GM13976 (cell line): ENCODE measurements at regions not wholly inside any gene's neighbourhood (a gene's known extent, or its start where the extent isn't known, plus 50 kb on each side); places are given as distances from the start of the nearest gene placed in this dataset.

Experiments
- DNase-seq: peaks from one replicate; pipeline ENCODE4 v3.0.0; 2012; ENCODE audit warnings: low spot score
- in situ Hi-C: fragments of 300-500 bp; cut with MboI; formaldehyde crosslinking; loops from one replicate; pipeline ENCODE4 v1.12.0; 2022; ENCODE audit warnings: low sequenced_read_pairs, mixed read lengths, inconsistent platforms; ENCODE audit not compliant: unreplicated experiment
- TF ChIP-seq, protein P1 (sequence below): IDR thresholded peaks from 2 replicates; pipeline ENCODE4 v1.5.1; 2012; ENCODE audit warnings: borderline replicate concordance, mild to moderate bottlenecking; ENCODE audit not compliant: insufficient read depth; ENCODE audit errors: extremely low read depth, missing control alignments, control extremely low read depth

DNA sequence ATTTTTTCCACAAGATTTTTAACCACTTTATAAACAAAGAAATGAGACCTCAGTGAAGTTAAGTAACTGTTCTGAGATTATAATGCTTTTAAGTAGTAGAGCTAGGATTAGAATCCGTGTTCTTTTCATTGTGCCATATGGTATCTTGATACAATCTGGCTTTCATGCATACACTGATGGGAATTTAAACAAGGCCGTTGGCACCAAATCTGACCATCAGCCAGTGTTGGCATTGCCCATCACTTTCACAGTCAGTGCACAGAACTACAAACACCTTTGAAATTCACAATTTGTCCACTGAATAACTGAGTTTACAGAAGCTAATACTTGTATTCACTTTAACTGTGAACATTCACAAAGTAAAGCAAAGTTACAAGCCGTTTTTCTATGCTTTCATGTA, 1228.0 kb downstream of the TBC1D22A start:
- in situ Hi-C loops, result no loop called here
- TF ChIP-seq, protein P1, sequence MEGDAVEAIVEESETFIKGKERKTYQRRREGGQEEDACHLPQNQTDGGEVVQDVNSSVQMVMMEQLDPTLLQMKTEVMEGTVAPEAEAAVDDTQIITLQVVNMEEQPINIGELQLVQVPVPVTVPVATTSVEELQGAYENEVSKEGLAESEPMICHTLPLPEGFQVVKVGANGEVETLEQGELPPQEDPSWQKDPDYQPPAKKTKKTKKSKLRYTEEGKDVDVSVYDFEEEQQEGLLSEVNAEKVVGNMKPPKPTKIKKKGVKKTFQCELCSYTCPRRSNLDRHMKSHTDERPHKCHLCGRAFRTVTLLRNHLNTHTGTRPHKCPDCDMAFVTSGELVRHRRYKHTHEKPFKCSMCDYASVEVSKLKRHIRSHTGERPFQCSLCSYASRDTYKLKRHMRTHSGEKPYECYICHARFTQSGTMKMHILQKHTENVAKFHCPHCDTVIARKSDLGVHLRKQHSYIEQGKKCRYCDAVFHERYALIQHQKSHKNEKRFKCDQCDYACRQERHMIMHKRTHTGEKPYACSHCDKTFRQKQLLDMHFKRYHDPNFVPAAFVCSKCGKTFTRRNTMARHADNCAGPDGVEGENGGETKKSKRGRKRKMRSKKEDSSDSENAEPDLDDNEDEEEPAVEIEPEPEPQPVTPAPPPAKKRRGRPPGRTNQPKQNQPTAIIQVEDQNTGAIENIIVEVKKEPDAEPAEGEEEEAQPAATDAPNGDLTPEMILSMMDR, result no peak
- DNase-seq, result no peak

DNA sequence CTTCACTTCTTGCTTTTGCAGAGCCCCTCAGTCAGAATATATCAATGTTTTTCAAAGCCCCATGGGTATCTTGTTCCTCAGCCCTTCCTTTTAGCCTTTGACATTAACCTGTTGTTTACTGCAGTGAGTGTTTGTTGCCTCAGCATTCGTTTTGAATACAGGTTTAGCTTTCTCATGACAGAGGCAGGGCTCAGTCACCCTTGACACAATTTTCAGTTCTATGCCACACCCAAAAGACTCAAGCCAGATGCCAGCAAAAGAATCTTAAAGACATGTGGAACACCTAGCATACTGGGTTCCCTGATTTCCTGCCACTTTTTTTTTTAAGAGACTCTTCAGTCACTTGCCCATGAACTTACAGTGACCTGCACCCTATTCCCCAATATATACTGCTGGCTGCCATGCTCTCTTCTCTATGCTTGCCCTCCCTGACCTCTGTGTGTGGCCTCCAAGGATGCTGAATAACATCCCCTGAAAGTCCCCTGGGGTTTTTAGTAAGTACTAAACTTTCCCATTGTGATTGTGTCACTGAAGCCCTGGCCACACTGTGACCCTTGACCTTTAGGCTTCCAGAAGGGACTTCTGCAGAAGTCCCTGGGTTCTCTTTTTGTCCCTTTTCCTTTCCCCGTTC, 1225.5 kb downstream of the TBC1D22A start:
- in situ Hi-C loops, result no loop called here
- no peak for DNase-seq
- TF ChIP-seq, protein P1, result no peak

DNA sequence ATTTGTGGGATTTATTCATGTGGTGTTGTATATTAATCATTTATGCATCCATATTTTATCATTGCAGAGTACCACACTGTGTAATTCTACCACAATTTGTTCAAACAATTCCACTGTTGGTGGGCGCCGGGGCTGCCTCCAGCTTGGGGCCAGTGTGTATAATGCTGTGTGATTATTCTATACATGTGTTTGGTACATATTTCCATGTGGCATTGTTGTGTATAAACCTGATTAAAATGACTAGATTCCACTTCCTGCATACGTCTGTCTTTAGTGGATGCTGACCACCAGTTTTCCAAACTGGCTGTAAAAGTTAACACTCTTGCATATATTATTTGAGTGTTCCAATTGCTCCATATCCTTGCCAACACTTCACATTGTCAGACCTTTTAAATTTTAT, 1213.8 kb downstream of the TBC1D22A start:
- DNase-seq, result no peak
- in situ Hi-C loops, result no loop called here

DNA sequence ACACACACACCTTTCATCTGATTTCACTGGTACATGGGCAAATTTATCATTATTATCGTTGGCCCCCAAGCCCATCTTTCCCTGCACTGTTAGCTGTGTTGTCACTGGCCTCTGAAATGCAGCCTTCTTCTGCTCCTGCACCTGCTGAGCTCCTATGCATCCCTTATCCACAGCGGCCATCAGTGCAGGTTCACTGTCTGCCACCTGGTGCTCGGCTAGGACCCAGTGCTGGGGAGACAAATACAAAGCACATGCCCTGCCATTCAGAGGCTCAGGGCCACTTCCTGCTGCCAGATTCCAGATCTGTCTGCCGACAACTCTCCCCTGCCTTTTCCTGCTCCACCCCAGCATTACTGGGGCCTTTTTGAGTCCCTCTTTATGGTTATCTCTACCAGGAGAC, 1205.4 kb downstream of the TBC1D22A start:
- TF ChIP-seq, protein P1, result no peak
- in situ Hi-C loops, result no loop called here
- DNase-seq, result no peak

More for the DNA sequence above, 1213.8 kb downstream of the TBC1D22A start:
- TF ChIP-seq, protein P1, result no peak

DNA sequence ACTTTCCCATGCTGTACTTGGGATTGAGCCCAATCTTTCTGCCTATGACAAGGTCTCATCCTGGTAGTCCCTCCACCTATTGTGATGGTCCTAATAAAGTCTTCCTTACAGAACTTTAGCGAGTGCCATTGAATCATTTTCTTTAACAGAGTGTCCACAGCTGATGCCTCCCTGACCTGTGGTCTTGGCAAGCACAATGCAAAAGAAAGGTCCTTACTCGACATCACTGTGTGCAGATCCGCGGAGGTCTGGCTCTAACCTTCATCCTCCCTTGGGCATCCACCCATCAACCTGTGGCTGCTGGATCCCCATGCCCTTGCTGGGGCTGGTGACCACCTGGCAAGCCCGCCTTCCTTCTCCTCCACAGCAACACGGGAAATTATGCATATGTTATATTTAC, 1203.9 kb downstream of the TBC1D22A start:
- no peak for DNase-seq
- in situ Hi-C loops, result no loop called here
- TF ChIP-seq, protein P1, result no peak

DNA sequence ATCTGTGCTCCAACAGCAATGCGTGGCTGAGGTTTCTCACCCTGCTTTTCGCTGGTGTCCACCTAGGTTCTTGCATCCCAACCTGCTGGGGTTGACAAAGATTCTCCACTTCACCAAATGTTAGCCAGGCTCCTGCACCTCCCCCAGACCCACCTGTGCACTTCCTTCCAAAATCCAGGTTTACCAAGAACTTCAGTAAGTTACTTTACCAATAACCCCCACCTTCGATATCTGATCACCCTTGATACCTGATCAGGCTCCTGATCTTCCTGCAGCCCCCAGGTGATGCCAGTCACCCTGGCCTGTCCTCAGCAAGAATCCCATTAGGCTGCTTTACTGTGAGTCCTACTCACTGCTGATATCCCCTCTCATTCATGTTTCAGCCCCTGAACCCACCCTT, 1203.4 kb downstream of the TBC1D22A start:
- TF ChIP-seq, protein P1, result no peak
- no peak for DNase-seq
- in situ Hi-C loops, result no loop called here
